ENCODE measurements at regions not wholly inside any gene's neighbourhood (a gene's known extent, or its start where the extent isn't known, plus 50 kb on each side); places are given as distances from the start of the nearest gene placed in this dataset.

DNA sequence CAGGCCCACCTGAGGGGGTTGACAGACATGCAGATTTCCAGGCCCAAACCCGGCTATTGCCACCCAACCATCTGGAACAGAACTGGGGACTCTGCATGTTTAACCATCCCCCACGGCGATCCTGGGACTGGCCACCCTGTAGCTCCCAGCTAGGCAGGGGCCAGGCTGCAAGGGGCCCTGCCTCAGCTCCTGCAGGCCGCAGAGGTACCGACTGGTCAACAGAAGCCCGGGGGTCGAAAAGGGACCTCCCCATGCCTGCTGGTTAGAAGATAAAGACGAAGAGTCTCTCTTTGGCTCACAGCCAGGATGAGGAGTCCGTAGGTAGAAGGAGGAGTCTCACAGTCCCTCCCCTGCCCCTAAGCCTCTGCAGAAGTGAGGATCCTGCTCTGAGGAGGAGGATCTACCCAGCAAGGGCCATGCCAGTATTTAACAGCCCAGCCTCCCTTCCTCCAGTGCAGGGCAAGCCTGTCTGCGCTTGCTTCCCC lies 223.4 kb upstream of the TNRC6C start:
- ChIA-PET POLR2A (ENCODE audit: unreplicated experiment) (interaction anchor here (0.6 kb wide), 1 partner anchor 733 kb away, joined by 3 read pairs; no protein-coding TSS in a partner anchor), CTCF (no interaction called here)
- Histone ChIP-seq H3K4me1 (replicated peaks; ENCODE audit: insufficient read depth) (no peaks in the 10 kb centered on the region), H2AFZ (no peak overlapping the region), H3K36me3 (ENCODE audit: low read depth) (no peaks in the 10 kb centered on the region), H3K4me2 (no peak overlapping the region), H3K27ac (no peak overlapping the region), H3K79me2 (ENCODE audit: low read depth) (no peaks in the 10 kb centered on the region), H4K20me1 (ENCODE audit: insufficient read depth) (no peaks in the 10 kb centered on the region), H3F3A (ENCODE audit: insufficient read depth, low read depth) (no peaks in the 10 kb centered on the region), H3K4me3 (no peak overlapping the region), H3K9me3 (ENCODE audit: insufficient read depth, low read depth) (no peaks in the 10 kb centered on the region), H3K9me2 (ENCODE audit: insufficient read depth) (no peaks in the 10 kb centered on the region), H3K27me3 (ENCODE audit: insufficient read depth, low read depth) (peaks cover 74% of the 10 kb centered on the region)
- TF ChIP-seq EZH2 (IDR thresholded peaks at IDR 0.05; ENCODE audit: low read depth) = no peak
- TF ChIP-seq, protein P1, sequence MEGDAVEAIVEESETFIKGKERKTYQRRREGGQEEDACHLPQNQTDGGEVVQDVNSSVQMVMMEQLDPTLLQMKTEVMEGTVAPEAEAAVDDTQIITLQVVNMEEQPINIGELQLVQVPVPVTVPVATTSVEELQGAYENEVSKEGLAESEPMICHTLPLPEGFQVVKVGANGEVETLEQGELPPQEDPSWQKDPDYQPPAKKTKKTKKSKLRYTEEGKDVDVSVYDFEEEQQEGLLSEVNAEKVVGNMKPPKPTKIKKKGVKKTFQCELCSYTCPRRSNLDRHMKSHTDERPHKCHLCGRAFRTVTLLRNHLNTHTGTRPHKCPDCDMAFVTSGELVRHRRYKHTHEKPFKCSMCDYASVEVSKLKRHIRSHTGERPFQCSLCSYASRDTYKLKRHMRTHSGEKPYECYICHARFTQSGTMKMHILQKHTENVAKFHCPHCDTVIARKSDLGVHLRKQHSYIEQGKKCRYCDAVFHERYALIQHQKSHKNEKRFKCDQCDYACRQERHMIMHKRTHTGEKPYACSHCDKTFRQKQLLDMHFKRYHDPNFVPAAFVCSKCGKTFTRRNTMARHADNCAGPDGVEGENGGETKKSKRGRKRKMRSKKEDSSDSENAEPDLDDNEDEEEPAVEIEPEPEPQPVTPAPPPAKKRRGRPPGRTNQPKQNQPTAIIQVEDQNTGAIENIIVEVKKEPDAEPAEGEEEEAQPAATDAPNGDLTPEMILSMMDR (conservative IDR thresholded peaks at IDR 0.05) = no peak
- intact Hi-C loops (cut with micrococcal nuclease; ENCODE audit: unreplicated experiment) = no loop called here
- BruUV-seq (replicated peaks) = no TSS peak
- no peak for DNase-seq

DNA sequence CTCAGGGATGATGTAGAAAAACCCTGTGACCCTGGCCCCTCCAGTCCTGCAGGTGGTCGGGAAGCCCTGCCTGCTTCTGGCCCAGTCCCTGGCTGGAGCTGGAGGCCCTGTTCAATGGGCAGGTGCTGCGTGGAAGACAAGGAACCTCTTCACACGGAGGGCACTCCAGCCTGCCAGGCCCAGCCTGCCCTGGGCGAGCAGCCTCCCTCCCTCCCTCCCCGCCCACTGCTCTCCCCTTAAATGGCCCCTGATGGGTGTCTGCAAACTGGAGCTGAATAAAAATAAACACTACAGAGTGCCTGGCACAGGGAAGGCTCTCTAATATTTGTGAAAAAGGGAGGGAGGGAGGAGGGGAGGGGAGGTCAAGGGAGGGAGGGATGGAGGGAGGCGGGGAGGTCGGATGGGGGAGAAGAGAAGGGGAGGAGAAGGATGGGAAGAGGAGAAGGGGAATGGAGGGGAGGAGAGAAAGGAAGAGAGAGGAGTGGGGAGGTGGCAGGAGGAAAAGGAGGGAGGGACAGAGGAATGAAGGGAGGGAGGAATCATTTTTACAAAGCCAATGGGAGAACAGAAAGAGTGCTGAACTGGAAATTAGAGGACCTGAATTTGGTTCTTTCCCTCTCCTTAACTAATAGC lies 222.8 kb upstream of the TNRC6C start:
- H3K79me2 ChIP-seq (ENCODE audit: low read depth) = no peaks in the 10 kb centered on the region
- POLR2A ChIA-PET (ENCODE audit: unreplicated experiment) = no interaction called here
- no peak overlapping the region for H3K4me2 ChIP-seq
- intact Hi-C loops (cut with micrococcal nuclease; ENCODE audit: unreplicated experiment) = no loop called here
- no peak overlapping the region for H2AFZ ChIP-seq
- H3K27me3 ChIP-seq (ENCODE audit: insufficient read depth, low read depth) = peaks cover 74% of the 10 kb centered on the region
- H4K20me1 ChIP-seq (ENCODE audit: insufficient read depth) = no peaks in the 10 kb centered on the region
- CTCF ChIA-PET = no interaction called here
- TF ChIP-seq, protein P1 (conservative IDR thresholded peaks at IDR 0.05) = no peak
- no peak for TF ChIP-seq EZH2 (IDR thresholded peaks at IDR 0.05; ENCODE audit: low read depth)
- no peak for DNase-seq
- no peaks in the 10 kb centered on the region for H3K9me3 ChIP-seq (ENCODE audit: insufficient read depth, low read depth)
- no peaks in the 10 kb centered on the region for H3F3A ChIP-seq (ENCODE audit: insufficient read depth, low read depth)
- no peaks in the 10 kb centered on the region for H3K36me3 ChIP-seq (ENCODE audit: low read depth)
- H3K9me2 ChIP-seq (ENCODE audit: insufficient read depth) = no peaks in the 10 kb centered on the region
- no TSS peak for BruUV-seq (replicated peaks)
- H3K4me3 ChIP-seq = no peak overlapping the region
- H3K4me1 ChIP-seq (replicated peaks; ENCODE audit: insufficient read depth) = no peaks in the 10 kb centered on the region
- no peak overlapping the region for H3K27ac ChIP-seq

DNA sequence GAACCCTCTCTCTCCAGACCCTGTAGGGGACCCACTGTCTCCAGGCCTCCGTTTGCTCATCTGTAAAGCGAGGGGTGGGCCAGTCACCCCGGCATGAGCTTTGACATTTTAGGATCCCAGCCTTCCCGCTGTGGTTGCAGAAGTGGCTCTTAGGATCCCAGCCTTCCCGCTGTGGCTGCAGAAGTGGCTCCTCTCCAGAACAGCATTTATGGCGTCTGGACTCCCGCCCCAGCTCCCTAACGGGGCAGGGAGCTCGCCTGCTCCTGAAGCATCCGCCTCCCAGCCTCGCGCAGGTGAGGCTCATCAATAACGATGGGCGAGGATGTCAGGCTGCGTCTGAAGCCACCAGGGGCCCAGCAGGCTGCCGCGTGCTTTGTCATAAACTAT lies 222.3 kb upstream of the TNRC6C start:
- H3K36me3 ChIP-seq (ENCODE audit: low read depth) = no peaks in the 10 kb centered on the region
- no peaks in the 10 kb centered on the region for H3F3A ChIP-seq (ENCODE audit: insufficient read depth, low read depth)
- no peaks in the 10 kb centered on the region for H3K79me2 ChIP-seq (ENCODE audit: low read depth)
- H3K9me2 ChIP-seq (ENCODE audit: insufficient read depth) = no peaks in the 10 kb centered on the region
- H2AFZ ChIP-seq = no peak overlapping the region
- intact Hi-C loops (cut with micrococcal nuclease; ENCODE audit: unreplicated experiment) = no loop called here
- no peak for DNase-seq
- H3K27me3 ChIP-seq (ENCODE audit: insufficient read depth, low read depth) = peaks cover 79% of the 10 kb centered on the region
- no peak overlapping the region for H3K4me3 ChIP-seq
- H3K27ac ChIP-seq = no peak overlapping the region
- no peaks in the 10 kb centered on the region for H3K9me3 ChIP-seq (ENCODE audit: insufficient read depth, low read depth)
- no peaks in the 10 kb centered on the region for H3K4me1 ChIP-seq (replicated peaks; ENCODE audit: insufficient read depth)
- BruUV-seq (replicated peaks) = no TSS peak
- CTCF ChIA-PET = no interaction called here
- no peak overlapping the region for H3K4me2 ChIP-seq
- TF ChIP-seq, protein P1 (conservative IDR thresholded peaks at IDR 0.05) = no peak
- TF ChIP-seq EZH2 (IDR thresholded peaks at IDR 0.05; ENCODE audit: low read depth) = no peak
- H4K20me1 ChIP-seq (ENCODE audit: insufficient read depth) = no peaks in the 10 kb centered on the region
- POLR2A ChIA-PET (ENCODE audit: unreplicated experiment) = no interaction called here
